ENCODE measurements at regions not wholly inside any gene's neighbourhood (a gene's known extent, or its start where the extent isn't known, plus 50 kb on each side); places are given as distances from the start of the nearest gene placed in this dataset.

GRCh38 chr10:28812384-28813372 lies 135.4 kb downstream of the BAMBI start:
- DNase-seq = no peak

DNA sequence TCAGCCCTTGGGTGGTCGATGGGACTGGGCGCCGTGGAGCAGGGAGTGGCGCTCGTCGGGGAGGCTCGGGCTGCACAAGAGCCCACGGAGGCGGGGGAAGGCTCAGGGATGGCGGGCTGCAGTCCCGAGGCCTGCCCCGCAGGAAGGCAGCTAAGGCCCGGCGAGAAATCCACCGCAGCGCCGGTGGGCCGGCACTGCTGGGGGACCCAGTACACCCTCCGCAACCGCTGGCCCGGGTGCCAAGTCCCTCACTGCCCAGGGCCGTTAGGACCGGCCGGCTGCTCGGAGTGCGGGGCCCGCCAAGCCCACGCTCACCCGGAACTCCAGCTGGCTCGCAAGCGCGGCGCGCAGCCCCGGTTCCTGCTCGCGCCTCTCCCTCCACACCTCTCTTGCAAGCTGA lies 138.4 kb downstream of the BAMBI start:
- DNase-seq = no peak

DNA sequence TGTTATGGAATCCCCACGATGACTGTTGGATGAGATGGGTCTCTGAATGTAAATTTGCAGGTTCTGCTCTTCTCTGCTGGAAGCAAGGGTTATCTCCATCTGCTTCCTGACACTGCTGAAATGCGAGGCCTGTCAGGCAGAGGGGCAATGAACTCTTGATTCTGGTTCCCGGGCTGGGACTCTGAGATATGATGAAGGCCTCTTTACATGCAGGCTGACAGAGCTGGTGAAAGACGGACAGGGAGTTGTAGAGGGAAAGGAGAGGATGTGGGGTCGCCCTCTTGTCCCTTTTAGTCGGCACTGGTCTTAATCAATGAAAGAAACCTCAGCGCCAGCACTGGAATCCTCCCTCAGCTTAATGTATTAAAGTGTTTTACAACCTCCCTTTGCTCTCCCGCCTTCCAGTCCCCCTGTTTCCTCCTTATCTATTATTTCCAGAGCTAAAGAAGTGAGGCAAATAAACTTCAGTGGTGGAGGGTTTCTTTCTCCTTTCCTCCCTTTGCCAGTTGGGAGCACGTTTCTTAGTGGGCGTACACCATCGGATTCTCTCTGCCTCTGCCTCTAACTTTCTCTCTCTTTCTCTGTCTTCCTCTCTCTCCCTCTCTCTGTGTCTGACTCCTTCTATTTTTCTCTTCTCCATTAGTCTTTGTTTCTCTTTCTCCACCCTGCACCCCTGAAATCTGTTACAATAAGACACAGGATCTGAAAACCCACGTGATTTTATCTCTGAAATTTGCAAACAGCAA lies 145.6 kb downstream of the BAMBI start:
- no peak for DNase-seq

DNA sequence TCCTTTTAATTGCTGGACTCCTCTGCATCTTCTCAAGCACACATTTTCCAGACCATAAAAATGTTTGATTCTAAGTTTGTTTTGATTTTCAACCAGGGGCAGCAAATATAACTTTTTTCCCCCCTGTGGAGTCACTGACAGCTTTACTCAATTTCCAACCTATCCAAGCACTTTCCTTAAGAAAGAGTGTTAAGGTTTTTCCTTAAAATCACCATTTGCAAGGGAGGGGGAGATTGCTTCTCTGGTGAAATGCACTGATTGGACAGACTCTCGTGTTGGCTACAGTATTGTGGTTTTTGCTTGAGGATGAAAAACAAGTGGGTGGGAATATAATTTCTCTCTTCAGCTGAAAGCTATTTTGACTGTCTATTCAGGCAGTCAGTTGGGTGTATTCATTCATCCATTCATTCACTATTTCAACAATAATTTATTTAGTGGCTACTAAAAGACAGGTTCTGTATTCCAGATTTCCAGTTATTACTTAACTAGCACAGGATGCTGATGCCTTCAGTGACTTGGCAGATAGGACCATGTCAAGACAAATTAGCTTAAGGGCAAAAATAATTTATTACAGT lies 146.3 kb downstream of the BAMBI start:
- DNase-seq = no peak

DNA sequence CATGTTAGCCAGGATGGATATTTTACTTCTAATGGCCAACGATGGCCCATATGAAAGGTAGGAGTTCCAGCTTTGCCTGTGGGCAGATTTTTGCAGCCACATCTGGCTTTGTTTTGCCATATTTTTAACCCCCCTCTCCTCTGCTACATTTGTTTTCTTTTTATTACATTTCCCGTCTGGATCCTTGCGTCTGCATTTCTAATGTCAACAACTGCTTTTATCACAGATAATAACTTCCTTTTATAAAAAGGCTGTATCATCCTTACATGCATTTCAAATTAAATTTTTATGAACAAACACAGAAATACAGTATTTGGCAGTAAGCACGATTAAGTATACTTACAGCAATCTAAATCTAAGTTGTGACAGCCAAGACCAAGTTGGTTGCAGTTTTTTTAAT lies 156.0 kb downstream of the BAMBI start:
- DNase-seq = no peak

DNA sequence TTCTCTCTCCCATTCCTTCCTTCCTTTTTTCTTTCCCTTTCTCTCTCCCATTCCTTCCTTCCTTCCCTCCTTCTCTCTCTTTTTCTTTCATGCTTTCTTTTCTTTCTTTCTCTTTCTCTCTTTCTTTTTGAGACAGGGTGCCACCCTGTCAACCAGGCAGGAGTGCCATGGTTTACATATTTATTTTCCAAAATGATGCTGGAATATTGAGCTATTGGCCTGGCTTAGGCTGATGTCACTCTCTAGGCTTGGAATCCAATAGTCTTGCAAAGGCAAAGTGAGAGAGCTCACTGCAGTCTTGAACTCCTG lies 159.1 kb downstream of the BAMBI start:
- no peak for DNase-seq

DNA sequence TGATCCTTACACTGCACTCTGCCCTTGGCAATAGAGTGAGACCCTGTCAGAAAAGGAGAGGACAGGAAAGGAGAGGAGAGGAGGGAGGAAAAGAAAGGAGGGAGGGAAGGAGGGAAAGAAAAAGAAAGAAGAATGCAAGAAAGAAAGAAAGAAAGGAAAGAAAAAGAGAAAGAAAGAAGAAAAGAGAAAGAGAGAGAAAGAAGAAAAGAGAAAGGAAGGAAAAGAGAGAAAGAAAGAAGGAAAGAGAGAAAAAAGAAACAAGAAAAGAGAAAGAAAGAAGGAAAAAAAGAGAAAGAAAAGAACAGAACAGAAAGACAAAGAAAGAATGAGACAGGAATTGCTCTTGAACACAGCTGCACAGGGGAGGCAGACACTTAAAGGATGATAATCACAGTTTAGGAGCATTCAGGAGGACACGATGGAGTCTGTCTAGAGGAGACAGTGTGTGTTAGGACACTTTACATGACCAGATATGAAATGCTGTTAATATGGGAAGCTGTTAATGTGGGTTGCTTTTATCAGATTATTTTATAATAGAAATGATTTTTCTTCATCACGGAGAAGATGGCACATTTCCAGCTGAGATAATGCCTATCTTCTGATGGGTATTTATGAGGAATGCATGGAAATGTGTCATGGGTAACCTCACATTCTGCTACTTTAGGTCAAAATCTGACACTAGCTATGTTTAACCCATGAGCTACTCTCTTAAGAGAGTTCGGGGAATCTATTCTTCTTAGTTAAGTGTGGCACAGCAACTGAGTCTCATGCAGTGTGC lies 160.5 kb downstream of the BAMBI start:
- no peak for DNase-seq

- no peak for DNase-seq
Observed at GRCh38 chr10:28838908-28839307, 161.6 kb downstream of the BAMBI start.

- no peak for DNase-seq
Observed at GRCh38 chr10:28839600-28840007, 162.3 kb downstream of the BAMBI start.

DNA sequence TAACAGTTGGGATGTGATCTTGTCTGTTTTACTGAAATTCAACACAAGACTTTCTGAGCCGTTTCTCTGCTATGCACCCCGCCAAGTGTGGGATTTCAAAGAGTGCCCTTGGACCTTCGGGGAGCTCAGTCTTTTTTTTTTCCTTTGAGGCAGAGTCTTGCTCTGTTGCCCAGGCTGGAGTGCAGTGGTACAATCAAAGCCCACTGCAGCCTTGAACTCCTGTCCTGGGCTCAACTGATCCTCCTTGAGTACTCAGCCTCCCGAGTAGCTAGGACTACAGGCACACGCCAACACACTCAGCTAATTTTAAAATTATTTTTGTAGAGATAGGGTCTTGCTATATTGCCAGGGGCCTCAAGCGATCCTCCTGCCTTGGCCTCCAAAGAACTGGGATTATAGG lies 162.9 kb downstream of the BAMBI start:
- no peak for DNase-seq

GRCh38 chr10:28840971-28841370 lies 163.7 kb downstream of the BAMBI start:
- DNase-seq = no peak

DNA sequence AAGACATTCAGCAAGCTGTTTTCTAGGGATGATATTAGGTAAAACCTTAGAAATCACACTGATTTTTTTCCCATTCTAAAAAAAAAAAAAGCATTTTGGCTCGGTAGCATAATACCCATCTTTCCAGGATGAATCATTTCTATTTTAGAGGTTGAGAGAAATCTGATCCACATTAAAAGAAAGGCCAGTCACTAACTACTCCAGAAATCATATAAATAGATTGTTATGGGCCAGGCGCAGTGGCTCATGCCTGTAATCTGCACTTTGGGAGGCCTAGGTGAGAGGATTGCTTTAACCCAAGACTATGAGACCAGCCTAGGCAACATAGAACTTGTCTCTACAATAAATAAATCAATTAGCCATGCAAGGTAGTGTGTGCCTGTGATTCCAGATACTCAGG lies 164.3 kb downstream of the BAMBI start:
- DNase-seq = no peak

DNA sequence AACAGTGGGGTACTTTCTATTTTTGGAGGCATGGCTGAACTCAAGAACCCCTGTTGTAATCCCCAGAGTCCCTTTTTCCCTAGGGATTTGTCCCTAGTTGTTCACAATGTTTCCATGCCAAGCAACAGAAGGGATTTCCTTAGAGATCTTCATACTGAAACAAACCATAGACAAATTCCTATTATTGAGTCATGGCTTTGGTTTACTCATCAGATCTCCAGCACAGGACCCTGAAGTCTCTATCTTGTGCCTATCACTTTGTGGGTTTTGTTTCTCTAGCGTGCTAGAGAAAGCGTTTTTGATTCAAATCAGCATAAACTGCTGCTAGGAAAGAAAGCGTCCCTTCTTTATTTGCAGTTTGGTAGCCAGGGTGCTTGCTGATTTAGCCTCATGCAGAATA lies 165.0 kb downstream of the BAMBI start:
- no peak for DNase-seq

- no peak for DNase-seq
Observed at GRCh38 chr10:28845009-28845682, 167.8 kb downstream of the BAMBI start.

- no peak for DNase-seq
Observed at GRCh38 chr10:28849309-28849708, 172.0 kb downstream of the BAMBI start.

DNA sequence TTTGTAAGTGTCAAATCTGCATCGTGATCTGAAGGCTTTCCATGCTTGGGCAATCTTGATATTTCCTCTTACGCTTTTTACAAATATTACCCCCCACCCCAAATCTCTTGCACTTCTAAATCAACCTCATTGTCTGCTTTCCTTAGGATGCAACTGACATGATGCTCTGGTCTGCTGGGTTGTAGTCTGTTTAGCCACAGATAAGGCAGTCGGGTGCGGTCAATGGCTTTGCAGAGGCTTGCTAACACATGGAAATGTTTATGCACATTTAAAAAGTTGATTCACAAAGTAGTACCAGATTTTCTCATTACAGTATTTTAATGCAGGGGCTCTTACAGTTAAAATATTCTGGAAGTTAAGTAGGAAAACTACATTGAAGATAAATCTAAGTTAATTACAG lies 172.5 kb downstream of the BAMBI start:
- DNase-seq = no peak

GRCh38 chr10:28850784-28851183 lies 173.5 kb downstream of the BAMBI start:
- no peak for DNase-seq

- no peak for DNase-seq
Observed at GRCh38 chr10:28853195-28853594, 175.9 kb downstream of the BAMBI start.

DNA sequence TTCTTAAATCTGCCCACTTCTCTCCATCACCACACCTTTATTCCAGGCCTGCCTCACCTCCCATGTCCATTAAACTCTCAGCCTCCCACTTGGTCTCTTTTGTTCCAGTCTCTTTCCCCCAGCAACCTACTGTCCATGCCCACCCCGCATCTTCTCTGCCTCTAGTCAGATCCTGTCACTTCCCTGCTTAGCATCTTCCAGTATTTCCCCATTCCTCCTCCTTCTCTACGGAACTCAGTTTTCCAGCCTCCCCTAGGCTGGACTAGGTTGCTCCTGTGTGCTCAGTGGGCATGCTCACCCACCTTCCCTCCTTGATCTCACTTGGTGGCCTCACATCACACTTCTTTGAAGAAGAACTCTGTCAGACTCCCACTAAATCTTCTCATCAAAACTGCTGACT lies 179.8 kb downstream of the BAMBI start:
- no peak for DNase-seq

- no peak for DNase-seq
Observed at GRCh38 chr10:28858646-28859045, 181.3 kb downstream of the BAMBI start.

DNA sequence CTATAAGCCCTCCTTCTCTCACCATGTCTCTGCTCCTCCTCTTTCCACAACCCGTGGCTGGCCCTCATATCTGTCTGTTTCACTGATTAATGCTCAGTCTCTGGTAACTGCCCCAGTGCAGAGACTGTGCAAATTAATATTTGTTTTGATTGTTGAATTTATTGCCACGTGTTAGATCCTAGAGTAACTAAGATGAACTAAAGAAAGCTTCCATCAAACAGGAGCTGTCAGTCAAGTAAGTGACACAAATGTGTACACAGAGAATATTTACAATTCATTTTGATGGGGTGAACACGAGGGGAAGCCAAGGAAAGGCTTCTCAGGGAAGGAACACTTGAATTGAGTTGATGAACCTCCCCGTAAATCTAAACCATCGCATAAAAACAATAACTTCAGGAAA lies 182.5 kb downstream of the BAMBI start:
- no peak for DNase-seq

DNA sequence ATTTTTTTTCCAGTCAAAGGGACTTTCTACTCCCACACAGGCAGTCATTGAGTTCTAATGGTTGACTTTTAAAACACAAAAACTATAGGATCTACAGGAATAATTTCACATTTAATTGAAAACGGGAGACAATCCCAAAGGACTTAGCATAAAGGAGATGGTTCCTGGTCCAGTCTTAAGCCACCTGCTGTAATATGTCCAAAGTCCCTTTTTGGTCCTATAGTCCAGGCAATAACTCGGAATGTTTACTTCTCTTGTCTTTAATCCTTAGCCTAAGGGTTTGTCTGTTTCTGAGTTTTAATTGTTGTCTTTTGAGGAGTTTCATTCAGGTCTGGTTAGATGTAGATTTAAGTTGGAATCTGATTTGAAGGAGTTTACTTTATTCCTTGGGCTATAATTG lies 184.9 kb downstream of the BAMBI start:
- no peak for DNase-seq

Data from activated CD4-positive, alpha-beta T cell treated with anti-CD3 and anti-CD28 coated beads for 48 hours (primary cell).